SIG-M5 treated with dmso at 0.1 percent for 504 hours (cell line): ENCODE measurements at regions not wholly inside any gene's neighbourhood (a gene's known extent, or its start where the extent isn't known, plus 50 kb on each side); places are given as distances from the start of the nearest gene placed in this dataset.
A peak's percentile ranks its signal among the peaks of the same experiment; 100 is the strongest.
"Not testable (repeated sequence)": the region's sequence is repeated elsewhere in the genome, so short reads cannot be mapped to it uniquely, and the experiment has no call there.

Experiments
- DNase-seq: peaks from one replicate; lab custom pipeline; 2025; ENCODE audit not compliant: unreplicated experiment; lab: John Stamatoyannopoulos, UW

DNA sequence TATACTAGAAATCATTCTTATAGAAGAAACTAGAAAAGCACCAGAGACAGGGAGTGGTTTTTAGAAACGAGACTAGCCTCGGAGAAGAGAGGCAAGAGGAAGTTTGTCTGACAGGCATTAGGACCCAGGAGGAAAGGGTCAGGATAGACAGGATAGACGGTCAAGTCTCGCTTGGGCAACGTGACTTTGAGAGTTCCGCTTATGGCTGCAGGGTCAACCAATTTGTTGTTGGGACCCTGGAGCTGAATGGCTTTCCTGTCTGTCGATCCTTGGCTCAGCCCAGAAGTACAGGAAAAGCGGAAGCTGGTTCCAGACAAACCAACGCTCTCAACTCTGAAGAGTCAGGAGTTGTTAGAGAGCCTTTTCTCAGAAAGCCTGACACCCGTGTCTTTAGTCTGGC is 191.2 kb downstream of the FZD1 start:
- DNase-seq, result no peak

DNA sequence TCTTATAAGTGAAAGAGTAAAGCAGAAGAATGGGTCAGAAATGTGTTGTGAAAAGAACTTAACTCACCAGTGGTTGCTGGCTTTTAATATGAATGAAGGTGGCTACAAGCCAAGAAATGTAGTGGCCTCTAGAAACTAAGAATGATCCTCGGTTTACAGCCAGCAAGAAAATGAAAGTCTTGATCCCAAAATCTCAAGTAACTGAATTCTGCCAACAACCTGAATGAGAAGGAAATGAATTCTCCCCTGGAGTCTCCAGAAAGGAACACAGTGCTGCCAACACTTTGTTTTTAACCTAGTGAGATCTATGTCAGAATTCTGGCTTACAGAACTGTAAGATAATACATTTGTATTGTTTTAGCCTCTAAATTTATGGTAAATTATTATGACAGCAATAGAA is 193.0 kb downstream of the FZD1 start:
- no peak for DNase-seq

DNA sequence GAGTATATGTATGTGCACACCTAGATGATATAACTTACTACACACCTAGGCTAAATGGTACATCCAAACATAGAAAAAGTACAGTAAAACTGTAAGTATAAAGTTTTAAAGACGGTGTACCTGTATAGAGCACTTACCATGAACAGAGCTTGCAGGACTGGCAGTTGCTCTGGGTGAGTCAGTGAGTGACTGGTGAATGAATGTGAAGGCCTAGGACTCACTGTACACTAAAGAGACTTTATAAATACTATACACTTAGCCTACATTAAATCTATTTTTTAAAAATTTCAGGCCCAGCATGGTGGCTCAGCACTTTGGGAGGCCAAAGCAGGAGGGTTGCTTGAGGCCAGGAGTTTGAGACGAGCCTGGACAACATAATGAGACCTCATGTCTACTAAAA is 195.3 kb downstream of the FZD1 start:
- no peak for DNase-seq

DNA sequence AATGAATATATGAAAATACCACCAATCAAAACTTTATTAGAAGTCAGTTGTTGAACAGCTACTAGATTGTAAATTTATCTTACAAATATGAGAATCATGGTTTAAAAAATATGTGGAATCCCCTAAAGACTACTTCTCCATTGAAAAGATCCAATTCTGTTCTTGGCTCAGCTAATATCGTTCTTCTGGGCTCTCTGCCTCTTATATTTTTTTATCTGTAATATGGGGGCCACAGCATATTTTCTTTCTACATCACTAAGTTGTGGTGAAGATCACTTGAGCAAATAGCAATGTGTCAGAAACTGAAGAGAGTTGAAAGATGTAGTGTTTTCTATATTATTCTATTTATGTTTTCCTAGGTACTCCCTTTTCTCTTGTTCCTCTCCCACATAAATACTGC is 198.1 kb downstream of the FZD1 start:
- no peak for DNase-seq

DNA sequence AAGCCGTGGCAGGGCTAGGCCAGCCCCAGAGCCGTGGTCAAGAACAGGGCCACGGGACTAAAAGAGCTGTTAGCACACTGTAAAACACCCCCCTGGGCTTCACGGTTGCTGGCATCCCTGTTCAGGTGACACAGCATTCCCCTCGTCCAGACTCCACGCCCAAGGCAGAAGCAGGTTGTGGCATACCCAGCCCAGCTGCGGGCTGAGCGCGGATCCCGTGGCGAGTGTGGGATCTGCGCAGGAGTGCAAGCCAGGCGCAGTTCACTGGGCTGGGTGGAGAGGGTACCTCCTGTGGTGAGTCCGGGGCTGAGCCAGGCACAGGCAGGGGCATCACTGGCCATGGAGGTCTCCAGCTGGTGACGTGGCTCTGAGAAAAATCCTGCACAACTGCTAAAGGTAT is 199.1 kb downstream of the FZD1 start:
- DNase-seq, result no peak

DNA sequence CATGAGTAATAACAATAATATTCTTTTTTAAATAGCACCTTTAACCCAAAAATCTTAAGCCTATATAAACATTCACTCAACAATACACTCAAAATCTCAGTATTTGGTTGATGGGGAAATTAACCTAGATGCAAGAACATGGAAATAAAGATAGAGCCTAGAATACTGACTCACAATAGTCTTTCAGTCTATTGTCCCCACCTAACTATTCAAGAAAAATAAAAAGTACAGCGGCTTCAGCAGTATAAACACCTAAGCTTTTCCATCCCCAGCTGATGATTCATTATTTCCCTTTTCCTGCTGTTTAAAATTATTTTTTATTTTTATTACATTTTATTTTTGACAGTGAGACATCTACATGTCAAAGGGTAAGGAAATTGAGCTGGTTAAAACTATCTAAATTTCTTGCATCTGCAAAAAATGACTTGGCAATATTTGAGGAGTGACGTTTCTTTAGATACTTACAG is 201.4 kb downstream of the FZD1 start:
- no peak for DNase-seq

DNA sequence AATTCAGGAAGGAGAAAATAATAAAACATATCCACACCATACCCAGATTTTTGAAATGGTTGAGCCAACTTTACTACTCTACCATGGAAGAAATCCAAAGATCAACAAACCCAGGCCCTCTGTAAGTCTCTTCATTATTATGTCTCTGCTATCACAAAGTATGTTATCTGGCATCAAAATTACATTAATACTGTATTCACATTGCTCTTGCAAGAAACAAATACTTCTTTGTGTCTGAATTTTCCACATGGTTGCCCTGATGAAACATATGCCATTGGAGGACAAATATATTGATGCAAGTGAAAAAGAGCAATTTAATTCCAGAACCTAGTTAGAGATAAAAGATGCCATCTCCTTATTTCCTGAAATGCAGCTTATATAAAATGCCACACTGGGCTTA is 204.0 kb downstream of the FZD1 start:
- no peak for DNase-seq

DNA sequence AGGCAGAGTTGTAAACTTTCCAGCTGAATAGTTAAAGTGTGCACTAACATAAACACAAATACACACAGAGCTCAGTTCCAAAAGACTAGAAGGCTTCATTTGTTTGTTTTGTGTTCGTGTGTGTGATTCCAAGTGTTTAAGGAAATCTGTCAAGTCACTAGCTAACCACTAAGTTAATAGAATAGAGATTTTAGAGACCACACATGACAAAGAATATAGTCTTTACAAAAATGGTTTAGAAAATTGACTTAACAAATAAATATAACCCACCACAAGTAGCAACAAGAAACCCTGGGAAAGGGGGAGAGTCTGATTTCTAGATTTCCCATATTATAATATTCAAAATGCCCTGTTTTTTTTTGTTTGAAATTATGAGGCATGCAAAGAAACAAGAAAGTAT is 209.4 kb downstream of the FZD1 start:
- no peak for DNase-seq

DNA sequence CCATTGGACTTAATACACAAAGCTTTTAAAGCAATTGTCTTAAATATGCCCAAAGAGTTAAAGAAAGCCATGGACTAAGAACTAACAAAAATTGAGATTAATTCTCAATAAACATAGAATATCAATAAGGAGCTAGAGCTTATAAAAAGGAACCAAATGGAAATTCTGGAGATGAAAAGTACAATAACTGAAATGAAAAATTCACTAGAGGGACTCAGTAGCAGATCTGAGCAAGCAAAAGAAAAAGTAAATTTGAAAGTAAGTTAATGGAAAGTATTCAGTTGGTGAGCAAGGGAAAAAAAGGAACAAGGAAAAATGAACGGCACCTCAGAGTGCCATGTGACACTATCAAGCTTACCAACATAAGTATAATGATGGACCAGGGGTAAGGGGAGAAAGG is 209.8 kb downstream of the FZD1 start:
- DNase-seq, result no peak

DNA sequence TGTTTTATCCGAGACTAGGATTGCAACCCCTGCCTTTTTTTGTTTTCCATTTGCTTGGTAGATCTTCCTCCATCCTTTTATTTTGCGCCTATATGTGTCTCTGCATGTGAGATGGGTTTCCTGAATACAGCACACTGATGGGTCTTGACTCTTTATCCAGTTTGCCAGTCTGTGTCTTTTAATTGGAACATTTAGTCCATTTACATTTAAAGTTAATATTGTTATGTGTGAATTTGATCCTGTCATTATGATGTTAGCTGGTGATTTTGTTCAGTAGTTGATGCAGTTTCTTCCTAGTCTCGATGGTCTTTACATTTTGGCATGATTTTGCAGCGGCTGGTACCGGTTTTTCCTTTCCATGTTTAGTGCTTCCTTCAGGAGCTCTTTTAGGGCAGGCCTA is 216.2 kb downstream of the FZD1 start:
- DNase-seq, result not testable (repeated sequence)

DNA sequence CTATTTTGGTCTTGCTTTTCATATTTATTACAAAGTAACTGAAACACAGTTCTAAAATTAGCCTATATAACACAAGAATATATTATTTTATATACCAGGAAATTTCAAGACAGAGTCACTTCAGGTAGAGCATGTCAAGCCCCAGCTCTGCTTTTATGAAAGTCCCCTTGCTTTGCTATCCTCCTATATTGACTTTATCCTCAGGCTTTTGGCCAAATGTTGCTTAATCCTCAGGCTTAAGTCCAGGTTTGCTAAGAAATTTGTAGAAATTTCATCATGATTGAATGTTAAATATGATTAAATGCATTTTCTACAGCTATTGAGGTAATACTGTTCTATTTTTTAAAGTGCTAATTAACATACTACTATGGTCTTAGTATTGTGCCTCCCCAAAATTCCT is 227.6 kb downstream of the FZD1 start:
- DNase-seq, result no peak

DNA sequence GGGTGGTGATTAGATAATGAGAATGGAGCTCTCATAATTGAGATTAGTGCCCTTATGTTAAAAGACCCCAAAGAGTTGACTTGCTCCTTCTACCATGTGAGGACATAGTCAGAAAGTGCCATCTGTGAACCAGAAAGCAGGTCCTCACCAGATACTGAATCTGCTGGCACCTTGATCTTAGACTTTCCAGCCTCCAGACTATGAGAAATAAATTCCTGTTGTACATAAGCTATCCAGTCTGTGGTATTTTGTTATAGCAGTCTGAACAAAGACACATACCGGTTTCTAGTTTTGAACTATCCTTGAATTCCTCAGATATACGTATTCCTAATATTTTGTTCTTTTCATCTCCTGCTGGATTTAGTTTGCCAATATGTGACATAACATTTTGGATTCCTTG is 228.1 kb downstream of the FZD1 start:
- DNase-seq, result no peak

DNA sequence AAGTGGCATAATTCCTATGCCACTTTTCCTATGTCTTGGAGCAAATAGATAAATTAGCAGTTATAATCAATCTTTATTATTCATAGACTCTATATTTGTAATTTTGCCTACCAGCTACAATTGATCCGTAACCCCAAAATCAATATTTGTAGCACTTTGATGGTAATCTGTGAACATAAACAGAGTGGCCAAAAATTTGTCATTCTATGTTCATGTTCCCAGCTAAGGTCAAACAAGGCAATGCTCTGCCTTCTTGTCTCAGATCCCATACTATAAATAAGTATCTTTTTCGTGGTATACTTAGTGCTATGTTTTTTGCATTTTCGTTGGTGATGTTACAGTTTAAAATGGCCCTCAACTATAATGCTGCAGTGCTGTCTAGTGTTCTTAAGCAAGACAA is 228.5 kb downstream of the FZD1 start:
- DNase-seq, result no peak

DNA sequence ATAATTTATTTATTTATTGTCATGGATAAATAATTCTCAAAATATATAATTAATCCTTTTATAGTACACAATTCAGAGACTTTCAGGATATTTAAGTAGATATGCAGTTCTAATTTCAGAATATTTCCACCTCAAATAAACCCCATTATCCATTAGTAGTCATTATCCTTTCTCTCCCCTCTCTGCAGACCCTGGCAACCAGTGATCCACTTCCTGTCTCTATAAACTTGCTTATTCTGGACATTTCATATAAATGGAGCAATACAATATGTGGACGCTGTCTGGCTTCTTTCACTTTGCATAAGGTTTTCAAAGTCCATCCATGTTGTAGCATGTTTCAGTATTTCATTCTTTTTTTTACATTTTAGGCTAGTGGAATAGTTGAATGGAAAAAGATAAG is 230.2 kb downstream of the FZD1 start:
- no peak for DNase-seq

DNA sequence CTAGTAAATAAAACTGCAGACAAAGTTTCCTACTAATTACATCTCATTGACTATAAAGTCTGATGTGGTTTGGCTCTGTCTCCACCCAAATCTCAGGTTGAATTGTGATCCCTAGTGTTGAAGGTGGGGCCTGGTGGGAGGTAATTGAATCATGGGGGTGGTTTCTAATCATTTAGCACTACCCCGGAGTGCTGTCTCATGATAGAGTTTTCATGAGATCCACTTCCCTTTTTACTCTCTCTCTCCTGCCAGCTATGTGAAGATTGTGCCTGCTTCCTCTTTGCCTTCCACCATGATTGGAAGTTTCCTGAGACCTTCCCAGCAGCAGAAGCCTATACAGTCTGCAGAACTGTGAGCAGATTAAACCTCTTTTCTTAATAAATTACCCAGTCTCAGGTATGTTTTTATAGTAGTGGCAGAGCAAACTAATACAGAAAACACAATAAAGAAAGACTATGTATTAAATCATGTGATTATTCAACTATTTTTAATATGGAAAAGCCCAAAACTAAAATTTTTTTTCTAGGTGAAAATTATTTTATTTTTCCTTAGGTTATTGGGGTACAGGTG is 232.1 kb downstream of the FZD1 start:
- DNase-seq, result peak; percentile 52

DNA sequence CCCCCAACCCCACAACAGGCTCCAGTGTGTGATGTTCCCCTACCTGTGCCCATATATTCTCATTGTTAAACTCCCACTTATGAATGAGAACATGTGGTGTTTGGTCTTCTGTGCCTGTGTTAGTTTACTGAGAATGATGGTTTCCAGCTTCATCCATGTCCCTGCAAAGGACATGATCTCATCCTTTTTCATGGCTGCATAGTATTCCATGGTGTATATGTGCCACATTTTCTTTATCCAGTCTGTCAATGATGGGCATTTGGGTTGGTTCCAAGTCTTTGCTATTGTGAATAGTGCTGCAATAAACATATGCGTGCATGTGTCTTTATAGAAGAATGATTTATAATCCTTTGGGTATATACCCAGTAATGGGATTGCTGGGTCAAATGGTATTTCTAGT is 233.0 kb downstream of the FZD1 start:
- not testable (repeated sequence) for DNase-seq

DNA sequence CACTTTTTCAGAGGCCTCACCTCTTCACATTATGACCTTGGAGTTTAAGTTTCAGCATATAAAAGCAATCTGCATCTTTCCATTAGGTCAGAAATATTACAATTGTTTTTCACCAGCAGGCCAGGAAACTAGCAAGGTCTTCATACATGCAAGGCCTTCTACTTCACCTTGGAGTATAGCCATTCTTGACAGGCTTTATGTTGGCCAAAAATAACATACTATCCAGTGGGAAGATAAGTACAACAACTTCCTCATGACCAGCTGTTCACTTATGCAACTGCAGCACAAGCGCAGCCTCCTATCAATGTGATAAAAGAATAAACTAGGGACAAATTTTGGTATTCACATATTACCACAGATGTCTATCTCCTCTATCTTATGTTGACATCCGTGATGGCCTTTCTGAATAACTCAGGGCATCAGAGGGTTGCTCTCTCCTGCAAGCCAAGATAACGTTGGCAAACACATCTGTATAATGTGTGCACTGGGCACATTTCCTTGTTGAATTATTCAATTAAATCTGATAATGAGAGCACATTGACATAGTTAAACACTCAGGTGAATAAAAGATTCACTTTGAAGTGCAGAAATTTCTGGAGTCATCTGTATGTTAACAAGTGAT is 239.8 kb downstream of the FZD1 start:
- no peak for DNase-seq

DNA sequence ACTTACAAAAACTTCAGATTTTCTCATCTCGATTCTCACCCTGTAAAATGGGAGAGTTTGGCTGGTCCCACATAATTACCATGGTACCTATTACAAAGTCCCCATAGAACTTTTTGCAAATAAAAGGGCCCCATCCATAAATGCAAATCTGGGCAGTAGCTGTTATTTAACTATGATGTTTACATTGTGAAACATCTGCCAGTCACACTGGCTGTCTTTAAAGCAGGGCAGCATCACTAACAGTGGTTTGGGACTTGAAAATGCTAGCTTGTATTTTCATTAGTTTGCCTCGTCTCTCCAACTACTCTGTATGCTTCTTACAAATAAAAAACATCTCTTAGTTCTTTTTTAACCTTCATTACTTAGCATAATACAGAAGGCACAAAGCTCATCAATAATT is 240.7 kb downstream of the FZD1 start:
- no peak for DNase-seq

DNA sequence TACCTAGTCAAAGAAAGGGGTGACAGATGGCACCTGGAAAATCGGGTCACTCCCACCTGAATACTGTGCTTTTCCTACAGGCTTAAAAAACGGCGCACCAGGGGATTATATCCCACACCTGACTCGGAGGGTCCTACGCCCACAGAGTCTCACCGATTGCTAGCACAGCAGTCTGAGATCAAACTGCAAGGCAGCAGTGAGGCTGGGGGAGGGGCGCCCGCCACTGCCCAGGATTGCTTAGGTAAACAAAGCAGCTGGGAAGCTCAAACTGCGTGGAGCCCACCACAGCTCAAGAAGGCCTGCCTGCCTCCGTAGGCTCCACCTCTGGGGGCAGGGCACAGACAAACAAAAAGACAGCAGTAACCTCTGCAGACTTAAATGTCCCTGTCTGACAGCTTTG is 242.7 kb downstream of the FZD1 start:
- DNase-seq, result not testable (repeated sequence)

DNA sequence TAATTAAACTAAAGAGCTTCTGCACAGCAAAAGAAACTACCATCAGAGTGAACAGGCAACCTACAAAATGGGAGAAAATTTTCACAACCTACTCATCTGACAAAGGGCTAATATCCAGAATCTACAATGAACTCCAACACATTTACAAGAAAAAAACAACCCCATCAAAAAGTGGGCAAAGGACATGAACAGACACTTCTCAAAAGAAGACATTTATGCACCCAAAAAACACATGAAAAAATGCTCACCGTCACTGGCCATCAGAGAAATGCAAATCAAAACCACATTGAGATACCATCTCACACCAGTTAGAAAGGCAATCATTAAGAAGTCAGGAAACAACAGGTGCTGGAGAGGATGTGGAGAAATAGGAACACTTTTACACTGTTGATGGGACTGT is 247.6 kb downstream of the FZD1 start:
- DNase-seq, result not testable (repeated sequence)

DNA sequence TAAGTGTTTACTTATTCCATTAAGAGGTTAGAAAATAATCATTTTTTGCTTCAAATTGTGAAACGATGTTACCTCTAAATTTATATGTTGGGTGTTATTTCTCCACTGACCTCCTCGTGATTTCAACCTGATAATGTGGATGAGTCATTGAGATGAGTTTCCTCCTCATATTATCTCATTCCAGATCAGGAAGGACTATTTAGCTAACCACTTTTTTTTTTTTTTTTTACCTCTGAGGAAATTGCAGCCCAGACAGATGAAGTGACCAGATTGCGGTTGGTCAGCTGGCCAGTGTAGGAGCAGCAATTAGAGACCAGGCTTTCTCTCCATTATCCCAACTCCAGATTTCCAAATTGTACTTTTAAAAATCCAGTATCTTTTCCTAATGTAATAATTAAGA is 248.7 kb downstream of the FZD1 start:
- DNase-seq, result peak; percentile 7

DNA sequence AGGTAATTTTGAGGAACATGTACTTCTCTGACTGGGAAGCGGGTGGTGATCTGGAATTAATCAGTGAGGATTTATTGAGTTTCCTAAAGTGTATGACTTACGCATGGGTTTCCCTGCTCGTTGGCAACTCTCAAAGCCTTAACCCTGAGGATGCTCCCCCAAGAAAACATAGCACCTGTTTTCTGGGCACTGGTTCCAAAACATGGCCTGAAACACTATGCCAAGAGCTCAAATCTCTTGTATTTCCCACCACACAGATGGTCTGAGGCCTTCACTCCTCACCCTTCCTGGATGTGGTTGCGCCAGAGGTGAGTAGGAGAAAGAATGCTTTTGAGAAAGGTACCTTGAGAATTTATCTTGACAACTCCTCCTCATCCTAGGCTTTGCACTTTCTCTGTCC is 250.4 kb downstream of the FZD1 start:
- DNase-seq, result no peak

DNA sequence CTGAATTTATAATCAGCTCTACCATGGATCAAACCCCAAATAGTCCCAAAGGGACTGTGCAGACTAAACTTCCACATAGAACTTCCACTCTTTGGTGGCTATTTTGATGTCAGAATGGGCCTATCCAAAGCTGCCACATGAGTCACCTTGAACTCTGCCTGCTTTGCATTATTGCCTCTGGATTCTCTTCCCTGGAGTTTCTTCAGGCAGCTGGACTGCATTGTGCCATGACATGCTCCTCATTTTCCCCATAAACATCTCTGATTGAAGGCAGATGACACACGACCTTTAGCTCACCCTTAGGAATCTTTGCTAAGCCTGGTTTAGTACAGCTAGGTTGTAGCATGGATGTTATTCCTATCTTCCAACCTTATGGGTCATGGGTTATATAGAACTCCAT is 251.7 kb downstream of the FZD1 start:
- DNase-seq, result no peak
